Daoy (cell line): ENCODE measurements at regions not wholly inside any gene's neighbourhood (a gene's known extent, or its start where the extent isn't known, plus 50 kb on each side); places are given as distances from the start of the nearest gene placed in this dataset.
"Not testable (repeated sequence)": the region's sequence is repeated elsewhere in the genome, so short reads cannot be mapped to it uniquely, and the experiment has no call there.

ENCODE experiments used
- DNase-seq: peaks from one replicate; pipeline ENCODE4 v3.0.0-alpha.2; 2015; ENCODE audit warnings: low read depth

DNA sequence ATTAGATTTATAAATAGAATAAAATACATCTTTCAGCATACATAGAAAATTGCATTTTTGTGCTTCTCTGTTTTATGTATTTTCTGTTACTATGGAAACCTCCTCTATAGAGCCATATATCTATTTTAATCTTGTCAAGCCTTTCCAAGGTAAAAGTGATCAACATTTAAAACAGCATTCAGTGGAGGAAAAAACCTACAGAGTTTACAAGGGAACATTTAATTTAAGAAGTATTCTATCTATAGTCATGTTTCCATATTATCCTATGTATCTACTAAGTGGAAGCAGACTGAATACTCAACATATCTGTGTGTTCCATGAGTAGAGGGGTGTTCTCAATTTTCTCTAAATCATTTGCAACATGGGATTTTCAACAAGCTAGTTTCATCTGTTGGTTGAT lies 791.4 kb downstream of the CDH18 start:
- no peak for DNase-seq

DNA sequence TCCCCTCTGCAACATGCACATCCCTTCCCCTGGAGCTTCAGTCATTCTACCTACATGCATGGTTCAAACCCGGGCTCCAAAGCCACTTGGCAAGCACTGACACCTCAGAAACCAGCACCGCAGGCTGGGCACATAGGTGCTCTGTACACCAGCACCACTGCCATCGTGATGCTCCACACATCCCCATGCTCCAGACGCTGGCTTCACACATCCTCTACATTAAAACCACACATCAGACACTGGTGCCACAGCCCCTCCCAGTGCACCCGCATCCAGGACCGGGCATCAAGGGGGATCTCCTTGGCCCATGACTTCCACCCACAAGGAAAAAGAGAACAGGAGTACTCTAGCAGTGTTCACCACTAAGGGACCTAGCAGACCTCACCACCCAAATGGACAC lies 787.7 kb downstream of the CDH18 start:
- DNase-seq: no peak

DNA sequence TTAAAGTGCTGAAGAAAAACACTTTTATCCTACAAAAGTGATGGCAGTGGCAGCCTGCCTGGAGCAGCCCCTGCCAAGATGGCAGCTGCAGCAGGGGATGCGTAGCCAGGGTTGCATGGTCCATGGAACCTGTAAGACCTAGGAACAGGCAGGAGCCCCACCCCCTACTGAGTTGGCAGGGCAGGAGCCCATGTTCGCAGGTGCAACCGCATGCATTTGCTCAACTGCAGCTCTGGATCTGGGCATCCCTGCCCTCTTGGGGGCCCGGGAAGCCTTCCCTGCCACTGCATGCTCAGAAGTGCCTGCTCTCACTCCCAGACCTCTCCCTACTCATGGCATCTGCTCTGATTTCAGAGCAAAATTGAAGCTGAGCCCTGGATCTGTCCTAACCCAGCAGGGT lies 779.6 kb downstream of the CDH18 start:
- no peak for DNase-seq

DNA sequence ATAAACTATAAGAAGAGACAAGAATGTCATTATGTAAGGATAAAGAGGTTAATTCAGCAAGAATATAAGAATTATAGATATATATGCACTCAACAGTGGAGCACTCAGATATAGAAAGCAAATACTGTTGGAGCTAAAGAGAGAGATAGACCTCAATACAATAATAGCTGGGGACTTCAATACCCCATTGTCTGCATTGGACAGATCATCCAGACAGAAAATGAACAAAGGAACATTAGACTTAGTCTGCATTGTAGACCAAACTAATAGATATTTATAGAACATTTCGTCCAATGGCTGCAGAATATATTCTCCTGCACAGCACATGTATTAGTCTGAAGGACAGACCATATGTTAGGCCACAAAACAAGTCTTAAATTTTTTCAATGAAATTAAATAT lies 777.1 kb downstream of the CDH18 start:
- no peak for DNase-seq

DNA sequence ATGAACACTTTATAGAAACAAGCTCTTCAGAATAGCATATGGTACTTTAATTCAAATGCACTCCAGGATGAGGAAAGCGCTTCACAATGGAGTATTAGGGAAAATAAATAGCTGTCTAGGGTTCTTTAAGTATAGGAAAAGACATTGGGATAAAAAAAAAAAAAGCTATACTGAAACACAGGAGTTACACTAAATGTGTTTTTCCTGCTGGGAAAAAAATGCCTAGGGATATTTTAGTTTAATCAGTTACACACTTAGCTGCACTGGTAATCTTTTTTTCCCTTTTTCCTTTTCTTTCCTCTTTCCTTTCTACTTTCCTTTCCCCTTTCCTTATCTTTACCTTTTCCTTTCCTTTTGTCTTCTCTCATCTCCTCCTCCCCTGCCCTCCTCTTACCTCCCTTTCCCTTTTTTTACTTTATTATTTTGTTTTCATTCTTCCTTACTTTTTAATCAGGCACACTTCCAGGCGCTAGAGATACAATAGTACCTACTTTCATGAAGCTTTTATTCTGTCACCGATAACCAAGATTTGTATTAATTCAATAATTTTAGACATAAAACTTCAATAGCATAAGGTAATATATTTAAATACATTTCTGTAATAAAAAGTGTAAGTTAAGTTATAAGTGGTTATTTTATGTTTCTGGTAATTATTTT lies 758.7 kb downstream of the CDH18 start:
- no peak for DNase-seq

DNA sequence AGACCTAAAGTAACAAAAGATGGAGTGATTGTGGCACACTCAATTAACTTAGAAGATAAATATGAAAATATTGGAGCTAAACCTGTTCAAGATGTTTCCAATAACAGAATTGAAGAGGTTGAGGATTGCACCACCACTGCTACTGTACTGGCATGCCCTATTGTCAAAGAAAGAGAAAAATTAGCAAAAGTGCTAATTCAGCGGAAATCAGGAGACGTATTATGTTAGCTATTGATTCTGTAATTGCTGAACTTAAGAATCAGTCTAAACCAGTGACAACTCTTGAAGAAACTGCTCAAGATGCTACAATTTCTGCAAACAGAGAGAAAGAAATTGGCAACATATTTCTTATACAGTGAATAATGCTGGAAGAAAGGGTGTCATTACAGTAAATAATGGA lies 754.4 kb downstream of the CDH18 start:
- DNase-seq: no peak

DNA sequence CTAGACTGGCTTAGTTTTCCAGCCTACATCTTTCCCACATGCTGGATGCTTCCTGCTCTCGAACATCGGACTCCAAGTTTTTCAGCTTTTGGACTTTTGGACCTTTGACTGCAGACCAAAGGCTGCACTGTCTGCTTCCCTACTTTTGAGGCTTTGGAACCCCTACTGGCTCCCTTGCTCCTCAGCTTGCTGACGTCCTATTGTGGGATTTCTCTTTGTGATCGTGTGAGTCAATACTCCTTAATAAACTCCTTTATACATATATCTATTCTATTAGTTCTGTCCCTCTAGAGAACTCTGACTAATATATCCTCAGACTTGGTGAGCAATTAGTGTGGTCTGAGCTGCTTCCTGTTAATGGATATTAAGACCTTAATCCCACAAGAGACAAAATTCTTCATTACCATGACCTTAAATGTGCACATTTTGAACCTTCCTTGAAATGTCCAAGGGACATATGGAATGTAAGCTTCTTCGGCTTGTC lies 752.9 kb downstream of the CDH18 start:
- DNase-seq: peak; percentile 21

DNA sequence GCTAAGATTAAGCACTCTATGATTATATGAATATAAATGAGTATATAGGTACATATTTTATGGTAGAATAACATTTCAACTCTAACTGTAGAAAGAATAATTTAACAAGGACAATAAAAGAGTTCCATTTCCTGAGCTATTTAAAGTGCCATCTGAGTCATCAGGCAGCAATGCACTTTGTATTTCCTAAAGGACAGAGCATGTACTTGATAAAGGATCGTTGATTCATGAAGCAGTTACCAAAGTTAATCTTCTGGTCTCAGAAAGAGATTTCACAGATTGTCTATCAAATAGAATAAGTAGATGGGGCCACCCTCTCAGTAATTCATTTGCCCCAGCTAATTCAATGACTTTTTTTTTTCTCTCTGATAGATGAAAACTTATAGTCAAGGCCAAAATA lies 747.8 kb downstream of the CDH18 start:
- peak; percentile 75 for DNase-seq

DNA sequence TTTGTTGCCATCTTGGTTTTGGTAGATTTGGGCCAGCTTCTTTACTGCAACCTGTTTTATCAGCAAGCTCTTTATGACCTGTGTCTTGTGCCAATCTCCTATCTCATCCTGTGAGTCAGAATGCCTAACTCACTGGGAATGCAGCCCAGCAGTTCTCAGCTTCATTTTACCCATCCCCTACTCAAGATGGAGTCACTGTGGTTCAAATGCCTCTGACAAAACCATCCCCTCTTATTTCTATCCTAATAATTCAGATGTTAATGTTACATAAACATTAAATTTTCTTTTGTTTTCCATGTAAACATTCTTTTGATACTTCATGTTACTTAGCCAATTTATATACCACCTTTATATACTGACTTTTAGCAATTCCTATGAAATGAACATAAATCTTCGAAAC lies 746.3 kb downstream of the CDH18 start:
- DNase-seq: peak; percentile 78

DNA sequence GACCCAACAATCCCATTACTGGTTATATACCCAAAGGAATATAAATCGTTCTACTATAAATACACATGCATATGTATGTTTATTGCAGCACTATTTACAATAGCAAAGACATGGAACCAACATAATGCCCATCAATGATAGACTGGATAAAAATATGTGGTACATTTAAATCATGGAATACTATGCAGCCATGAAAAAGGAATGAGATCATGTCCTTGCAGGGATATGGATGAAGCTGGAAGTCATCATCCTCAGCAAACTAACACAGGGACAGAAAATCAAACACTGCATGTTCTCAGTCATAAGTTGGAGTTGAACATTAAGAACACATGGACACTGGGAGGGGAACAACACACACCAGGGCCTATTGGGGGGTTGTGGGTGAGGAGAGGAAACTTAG lies 741.8 kb downstream of the CDH18 start:
- not testable (repeated sequence) for DNase-seq

DNA sequence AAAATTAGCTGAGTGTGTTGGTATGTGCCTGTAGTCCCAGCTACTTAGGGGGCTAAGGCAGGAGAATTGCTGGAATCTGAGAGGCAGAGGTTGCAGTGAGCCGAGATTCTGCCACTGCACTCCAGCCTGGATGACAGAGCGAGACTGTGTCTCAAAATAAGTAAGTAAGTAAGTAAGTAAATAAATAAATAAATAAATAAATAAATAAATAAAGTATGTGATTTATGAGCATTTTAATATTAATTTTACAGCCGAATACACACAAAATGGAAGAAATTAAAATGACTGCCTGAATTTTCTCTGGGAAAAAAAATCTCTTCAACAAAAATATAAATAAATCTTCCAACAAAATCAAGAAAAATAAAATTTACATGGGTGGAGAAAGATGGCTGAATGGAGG lies 740.7 kb downstream of the CDH18 start:
- no peak for DNase-seq

DNA sequence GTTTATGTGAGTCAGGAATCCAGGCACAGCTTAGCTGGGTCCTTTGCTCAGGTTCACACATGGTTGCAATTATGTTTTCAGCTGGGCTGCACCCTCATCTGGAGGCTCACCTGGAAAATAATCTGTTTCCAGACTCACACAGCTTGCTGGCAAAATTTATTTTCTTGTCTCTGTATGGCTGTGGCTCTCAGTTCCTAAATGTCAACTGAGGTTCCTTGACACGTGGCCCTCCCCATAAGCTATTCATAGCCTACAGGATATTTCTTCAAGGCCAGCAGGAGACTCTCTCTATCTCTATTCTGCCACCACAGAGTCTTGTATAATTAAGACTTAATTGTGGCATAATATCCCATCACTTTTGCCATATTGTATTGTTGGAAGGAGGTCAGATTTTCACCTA lies 732.0 kb downstream of the CDH18 start:
- DNase-seq: no peak

DNA sequence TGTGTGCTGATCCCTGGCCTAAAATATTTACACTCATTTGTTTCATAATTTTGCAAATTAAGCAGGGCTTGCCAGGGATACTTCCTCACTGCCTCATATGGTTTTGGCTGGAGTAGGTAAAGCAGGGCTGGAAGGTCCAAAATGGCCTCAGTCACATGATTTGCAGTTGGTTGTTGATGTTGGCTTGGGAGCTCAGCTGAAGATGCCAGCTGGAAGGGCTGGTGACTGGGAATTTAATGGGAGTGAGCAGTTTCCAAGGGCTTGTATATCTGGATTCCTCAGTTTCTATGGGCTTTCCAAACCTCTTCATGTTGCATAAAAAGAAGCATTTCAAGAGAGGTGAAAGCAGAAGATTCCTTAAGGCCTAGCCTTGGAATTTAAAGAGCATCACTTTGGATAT lies 729.3 kb downstream of the CDH18 start:
- no peak for DNase-seq

DNA sequence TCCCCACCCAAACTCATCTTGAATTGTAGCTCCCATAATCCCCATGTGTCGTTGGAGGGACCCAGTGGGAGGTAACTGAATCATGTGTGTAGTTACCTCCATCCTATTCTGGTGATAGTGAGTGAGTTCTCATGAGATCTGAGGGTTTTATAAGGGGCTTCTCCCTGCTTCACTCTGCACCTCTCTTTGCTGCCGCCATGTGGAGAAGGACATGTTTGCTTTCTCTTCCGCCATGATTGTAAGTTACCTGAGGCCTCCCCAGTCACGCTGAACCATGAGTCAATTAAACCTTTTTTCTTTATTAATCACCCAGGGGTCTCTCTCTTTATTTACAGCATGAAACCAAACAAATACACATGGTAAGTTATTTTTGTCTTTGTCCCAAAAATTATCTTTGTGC lies 726.1 kb downstream of the CDH18 start:
- DNase-seq: no peak

DNA sequence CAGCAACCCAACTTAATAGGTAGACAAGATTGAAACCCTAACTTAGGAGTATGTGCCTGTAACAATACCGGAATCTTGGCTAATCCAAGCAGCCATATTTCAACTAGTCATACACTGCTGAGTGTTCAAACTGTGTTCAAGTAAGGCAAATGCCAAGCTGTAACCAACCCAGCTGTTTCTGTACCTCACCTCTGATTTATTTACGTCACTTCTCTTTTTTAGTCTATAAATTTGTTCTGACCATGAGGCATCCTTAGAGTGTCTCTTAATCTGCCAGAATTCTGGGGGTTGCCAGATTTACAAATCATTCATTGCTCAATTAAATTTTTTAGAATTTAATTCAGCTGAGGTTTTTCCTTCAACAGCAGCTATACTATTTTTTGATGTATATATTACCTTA lies 723.2 kb downstream of the CDH18 start:
- DNase-seq: no peak

DNA sequence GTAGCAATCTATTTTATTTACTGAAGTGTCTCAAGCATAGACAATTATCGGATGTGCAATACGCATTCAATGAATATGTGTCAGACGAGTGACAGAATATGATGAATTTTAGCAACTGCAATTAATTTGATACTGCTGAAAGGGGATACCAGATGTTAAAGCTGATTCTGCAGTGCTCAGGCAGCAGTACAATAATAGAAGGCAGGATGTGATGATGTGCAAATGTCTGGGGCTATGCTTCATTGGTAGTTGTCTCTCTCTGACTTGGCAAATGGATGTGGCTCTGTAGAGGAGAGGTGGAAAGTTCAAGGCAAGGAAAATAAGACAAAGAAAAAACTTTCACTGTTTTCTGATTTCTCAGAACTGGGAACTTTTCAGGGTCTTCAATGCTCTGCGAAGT lies 721.2 kb downstream of the CDH18 start:
- no peak for DNase-seq

DNA sequence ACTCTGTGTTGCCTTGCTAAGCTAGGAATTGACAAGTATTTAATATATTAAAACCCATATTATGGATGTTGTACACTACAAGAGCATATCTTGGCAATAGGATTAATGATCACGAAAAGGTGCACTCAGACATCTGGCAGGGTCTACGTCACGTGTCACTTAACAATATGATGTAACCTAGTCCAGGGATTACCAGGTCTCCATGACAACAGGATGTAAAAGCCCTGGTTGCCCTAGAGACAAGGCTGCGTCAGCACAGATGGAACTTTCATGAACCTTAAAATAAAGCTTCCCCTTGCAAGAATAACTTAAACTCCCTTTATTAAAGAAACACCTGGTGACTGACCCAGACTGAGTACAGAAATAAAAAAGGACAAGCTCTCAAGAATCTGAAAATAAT lies 717.8 kb downstream of the CDH18 start:
- no peak for DNase-seq

DNA sequence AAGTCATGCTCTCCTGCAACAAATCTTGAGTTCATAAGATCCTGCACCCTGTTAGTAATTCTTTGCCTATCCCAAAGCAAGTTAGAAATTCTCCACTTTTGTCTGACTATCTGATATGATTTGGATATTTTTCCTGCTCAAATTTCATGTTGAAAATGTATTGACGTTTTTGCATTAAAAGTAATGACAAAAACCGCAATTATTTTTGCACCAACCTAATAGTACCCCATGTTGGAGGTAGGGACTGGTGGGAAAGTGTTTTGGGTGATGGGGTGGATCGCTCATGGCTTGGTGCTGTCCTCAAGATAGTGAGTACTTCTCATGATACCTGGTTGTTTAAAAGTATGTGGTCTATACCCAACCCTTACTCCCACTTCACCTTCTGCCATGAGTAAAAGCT lies 713.4 kb downstream of the CDH18 start:
- DNase-seq: no peak

DNA sequence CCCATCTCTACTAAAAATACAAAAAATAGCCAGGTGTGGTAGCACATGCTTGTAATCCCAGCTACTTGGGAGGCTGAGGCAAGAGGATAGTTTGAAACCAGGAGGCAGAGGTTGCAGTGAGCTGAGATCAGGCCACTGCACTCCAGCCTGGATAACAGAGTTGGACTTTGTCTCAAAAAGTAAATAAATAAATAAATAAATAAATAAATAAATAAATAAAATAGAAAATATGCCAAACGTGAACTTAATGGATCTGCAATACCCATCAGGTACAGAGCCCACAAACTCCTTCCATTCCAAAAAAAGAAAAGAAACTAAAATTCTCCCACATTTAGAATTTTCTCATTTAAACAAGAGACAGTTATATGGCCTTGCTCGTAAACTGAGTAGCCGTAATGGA lies 702.7 kb downstream of the CDH18 start:
- no peak for DNase-seq

DNA sequence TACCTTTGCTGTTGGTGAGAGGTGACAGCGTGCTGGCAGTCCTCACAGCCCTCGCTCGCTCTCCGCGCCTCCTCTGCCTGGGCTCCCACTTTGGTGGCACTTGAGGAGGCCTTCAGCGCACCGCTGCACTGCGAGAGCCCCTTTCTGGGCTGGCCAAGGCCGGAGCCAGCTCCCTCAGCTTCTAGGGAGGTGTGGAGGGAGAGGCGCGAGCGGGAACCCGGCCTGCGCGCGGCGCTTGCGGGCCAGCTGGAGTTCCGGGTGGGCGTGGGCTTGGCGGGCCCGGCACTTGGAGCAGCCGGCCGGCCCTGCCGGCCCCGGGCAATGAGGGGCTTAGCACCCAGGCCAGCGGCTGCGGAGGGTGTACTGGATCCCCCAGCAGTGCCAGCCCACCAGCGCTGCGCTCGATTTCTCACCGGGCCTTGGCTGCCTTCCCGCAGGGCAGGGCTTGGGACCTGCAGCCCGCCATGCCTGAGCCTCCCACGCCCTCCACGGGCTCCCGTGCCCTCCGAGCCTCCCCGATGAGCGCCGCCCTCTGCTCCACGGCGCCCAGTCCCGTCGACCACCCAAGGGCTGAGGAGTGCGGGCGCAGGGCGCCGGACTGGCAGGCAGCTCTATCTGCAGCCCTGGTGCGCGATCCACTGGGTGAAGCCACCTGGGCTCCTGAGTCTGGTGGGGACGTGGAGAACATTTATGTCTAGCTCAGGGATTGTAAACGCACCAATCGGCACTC lies 700.3 kb downstream of the CDH18 start:
- peak; percentile 68 for DNase-seq

DNA sequence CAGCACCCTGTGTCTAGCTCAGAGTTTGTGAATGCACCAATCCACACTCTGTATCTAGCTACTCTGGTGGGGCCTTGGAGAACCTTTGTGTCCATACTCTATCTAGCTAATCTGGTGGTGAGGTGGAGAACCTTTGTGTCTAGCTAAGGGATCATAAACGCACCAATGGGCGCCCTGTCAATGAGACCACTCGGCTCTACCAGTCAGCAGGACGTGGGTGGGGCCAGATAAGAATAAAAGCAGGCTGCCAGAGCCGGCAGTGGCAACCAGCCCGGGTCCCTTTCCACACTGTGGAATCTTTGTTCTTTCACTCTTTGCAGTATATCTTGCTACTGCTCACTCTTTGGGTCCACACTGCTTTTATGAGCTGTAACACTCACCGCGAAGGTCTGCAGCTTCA lies 699.7 kb downstream of the CDH18 start:
- DNase-seq: peak; percentile 82

DNA sequence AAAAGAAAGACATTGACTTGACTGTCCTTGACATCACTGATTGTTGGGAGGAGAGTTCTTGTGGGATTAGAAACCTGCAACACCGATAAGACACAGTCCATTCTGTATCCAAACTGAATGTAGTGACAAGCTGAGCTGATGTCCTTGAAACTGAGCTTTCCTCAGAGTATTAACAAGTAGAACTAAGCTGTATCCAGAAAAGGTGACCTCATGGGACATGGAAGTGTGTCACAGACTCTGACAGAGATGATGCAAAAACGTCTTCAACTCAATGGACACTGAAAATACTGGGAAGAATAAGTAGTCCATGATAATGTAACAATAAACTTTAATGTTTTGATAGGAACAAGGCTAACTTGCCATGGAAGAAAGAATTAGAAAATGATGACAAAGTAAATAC lies 690.1 kb downstream of the CDH18 start:
- no peak for DNase-seq

DNA sequence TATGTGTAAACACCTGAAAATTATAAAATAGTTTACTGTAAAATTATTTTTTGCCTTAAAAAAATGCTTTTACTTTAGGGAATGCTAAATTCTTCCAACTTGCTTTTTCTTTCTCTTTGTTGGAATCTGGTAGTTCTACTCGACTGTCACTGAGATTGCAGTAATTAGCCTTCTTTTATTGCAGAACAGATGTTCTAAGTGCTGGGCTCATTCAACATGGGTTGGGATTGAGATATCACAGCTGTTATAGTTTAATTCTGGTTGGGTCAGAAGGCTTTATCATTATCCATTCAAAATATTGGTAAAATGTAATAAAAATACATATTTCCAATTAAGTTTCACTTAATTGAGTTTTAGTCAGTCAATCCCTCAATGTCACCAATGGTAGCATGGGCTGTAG lies 686.7 kb downstream of the CDH18 start:
- DNase-seq: no peak

DNA sequence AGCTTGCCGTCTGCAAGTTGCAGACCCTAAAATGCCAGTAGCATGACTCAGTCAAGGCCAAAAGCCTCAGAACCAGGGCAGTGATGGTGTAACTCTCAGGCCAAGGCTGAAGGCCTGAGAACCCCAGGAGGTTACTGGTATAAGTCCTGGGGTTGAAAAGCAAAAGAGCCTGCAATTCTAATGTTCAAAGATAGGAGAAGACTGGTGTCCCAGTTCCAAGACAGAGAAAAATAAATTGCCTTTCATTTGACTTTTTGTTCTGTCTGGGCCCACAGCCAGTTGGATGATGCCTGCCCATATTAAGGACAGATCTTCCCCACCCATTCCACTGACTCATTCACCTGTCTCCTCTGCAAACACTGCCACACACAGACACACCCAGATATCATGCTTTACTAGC lies 673.2 kb downstream of the CDH18 start:
- DNase-seq: peak; percentile 70
